Fibroblast of lung (primary cell): ENCODE measurements at regions not wholly inside any gene's neighbourhood (a gene's known extent, or its start where the extent isn't known, plus 50 kb on each side); places are given as distances from the start of the nearest gene placed in this dataset.

Source experiments
- DNase-seq, 2 donors: peaks; one replicate each; pipeline versions ENCODE4 v3.0.0 to v3.0.0-alpha.2; 2010; ENCODE audit warnings: low read depth in 2 of 2
- H2AFZ ChIP-seq: 2 replicates; pipeline ENCODE4 v1.5.1; 2012; ENCODE audit warnings: low read length, control low read depth, inconsistent platforms
- H3K27ac ChIP-seq: 2 replicates; pipeline ENCODE4 v1.5.1; 2011; ENCODE audit warnings: low read length, control low read depth; ENCODE audit not compliant: insufficient read depth
- H3K27me3 ChIP-seq: 2 replicates; pipeline ENCODE4 v1.5.1; 2011; ENCODE audit warnings: mild to moderate bottlenecking, low read length; ENCODE audit not compliant: control insufficient read depth, insufficient read depth
- H3K36me3 ChIP-seq: 2 replicates; pipeline ENCODE4 v1.5.1; 2011; ENCODE audit warnings: low read length; ENCODE audit not compliant: control insufficient read depth, insufficient read depth
- H3K4me1 ChIP-seq: 2 replicates; pipeline ENCODE4 v1.5.1; 2011; ENCODE audit warnings: low read length; ENCODE audit not compliant: control insufficient read depth, insufficient read depth; ENCODE audit errors: extremely low read depth
- H3K4me2 ChIP-seq: 2 replicates; pipeline ENCODE4 v1.5.1; 2011; ENCODE audit warnings: low read length, control low read depth; ENCODE audit not compliant: insufficient read depth; ENCODE audit errors: extremely low read depth
- H3K4me3 ChIP-seq, 4 experiments: fragments of 200-600 bp in 1 of 4; sonication (generic) in 1 of 4; replicated peaks in 1 of 4; 2 replicates each; pipeline ENCODE4 v1.5.1; 2011 to 2016; ENCODE audit warnings: low read length in 4 of 4, low read depth in 3 of 4, mild to moderate bottlenecking in 3 of 4, control low read depth in 2 of 4, inconsistent platforms in 1 of 4, mixed read lengths in 1 of 4; ENCODE audit not compliant: insufficient read depth in 1 of 4; ENCODE audit errors: control extremely low read depth in 1 of 4
- H3K79me2 ChIP-seq: 2 replicates; pipeline ENCODE4 v1.5.1; 2012; ENCODE audit warnings: mild to moderate bottlenecking, low read length, inconsistent platforms; ENCODE audit not compliant: control insufficient read depth, insufficient read depth
- H3K9ac ChIP-seq: 2 replicates; pipeline ENCODE4 v1.5.1; 2011; ENCODE audit warnings: mild to moderate bottlenecking, low read length, control low read depth; ENCODE audit not compliant: insufficient read depth
- H3K9me3 ChIP-seq: 2 replicates; pipeline ENCODE4 v1.5.1; 2012; ENCODE audit warnings: low read depth, low read length; ENCODE audit not compliant: control insufficient read depth, insufficient read depth
- H4K20me1 ChIP-seq: 2 replicates; pipeline ENCODE4 v1.5.1; 2011; ENCODE audit warnings: low read length; ENCODE audit not compliant: control insufficient read depth, insufficient read depth; ENCODE audit errors: extremely low read depth
- CTCF ChIP-seq, 2 donors: IDR thresholded peaks in 1 of 2; conservative IDR thresholded peaks in 1 of 2; 1 replicate in 1 of 2; 2 replicates in 1 of 2; pipeline ENCODE4 v1.5.1; 2011 to 2012; ENCODE audit warnings: low read length in 2 of 2, control low read depth in 1 of 2, inconsistent platforms in 1 of 2, low read depth in 1 of 2, mild to moderate bottlenecking in 1 of 2
- EZH2 ChIP-seq: IDR thresholded peaks from 2 replicates; pipeline ENCODE4 v1.5.1; 2012; ENCODE audit warnings: low read length, control low read depth, mild to moderate bottlenecking; ENCODE audit errors: missing control alignments

- Histone ChIP-seq H3K9me3 (no peaks in the 10 kb centered on the region), H3K27ac (no peak overlapping the region), H2AFZ (no peak overlapping the region), H3K4me2 (no peak overlapping the region), H3K9ac (no peak overlapping the region), H3K4me1 (no peaks in the 10 kb centered on the region), H4K20me1 (no peaks in the 10 kb centered on the region), H3K4me3 (no peak overlapping the region), H3K27me3 (no peaks in the 10 kb centered on the region), H3K36me3 (no peaks in the 10 kb centered on the region), H3K79me2 (no peaks in the 10 kb centered on the region)
- TF ChIP-seq CTCF (conservative IDR thresholded peaks at IDR 0.05 in 1 of 2, IDR thresholded peaks at IDR 0.05 in 1 of 2; ENCODE audit: low read depth in 1 of 2, low read length in 2 of 2) (no peak), EZH2 (no peak)
- DNase-seq, result no peak
These were observed 347.7 kb downstream of the HS3ST1 start for GRCh38 chr4:11081006-11081405.

DNA sequence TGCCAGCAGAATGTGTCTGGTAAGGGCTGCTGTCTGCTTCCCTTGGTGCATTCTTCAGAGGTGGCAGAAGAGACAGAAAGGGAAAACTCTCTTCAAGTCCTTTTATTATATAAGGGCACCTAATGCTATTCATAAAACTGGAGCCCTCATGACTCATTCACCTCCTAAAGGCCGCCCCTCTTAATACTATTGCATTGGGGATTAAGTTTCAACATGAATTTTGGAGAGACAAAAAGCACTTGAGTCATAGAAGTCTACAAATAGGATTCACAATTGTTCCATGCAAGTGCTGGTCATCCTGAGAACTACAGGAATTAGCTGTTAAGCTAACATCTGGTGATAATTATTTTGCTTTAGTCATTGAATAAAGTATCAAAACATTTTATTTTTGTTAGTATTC, 349.5 kb downstream of the HS3ST1 start:
- no peak overlapping the region for H3K27ac ChIP-seq
- H3K36me3 ChIP-seq, result no peaks in the 10 kb centered on the region
- no peak overlapping the region for H3K4me2 ChIP-seq
- no peak overlapping the region for H2AFZ ChIP-seq
- no peaks in the 10 kb centered on the region for H3K27me3 ChIP-seq
- peak in 1 of 2 donors; percentile 67 for DNase-seq
- H3K9ac ChIP-seq, result no peak overlapping the region
- TF ChIP-seq EZH2 (no peak), CTCF (conservative IDR thresholded peaks at IDR 0.05 in 1 of 2, IDR thresholded peaks at IDR 0.05 in 1 of 2; ENCODE audit: low read depth in 1 of 2, low read length in 2 of 2) (no peak)
- no peak overlapping the region for H3K4me3 ChIP-seq
- H3K4me1 ChIP-seq, result no peaks in the 10 kb centered on the region
- no peaks in the 10 kb centered on the region for H3K79me2 ChIP-seq
- H4K20me1 ChIP-seq, result no peaks in the 10 kb centered on the region
- H3K9me3 ChIP-seq, result no peaks in the 10 kb centered on the region

DNA sequence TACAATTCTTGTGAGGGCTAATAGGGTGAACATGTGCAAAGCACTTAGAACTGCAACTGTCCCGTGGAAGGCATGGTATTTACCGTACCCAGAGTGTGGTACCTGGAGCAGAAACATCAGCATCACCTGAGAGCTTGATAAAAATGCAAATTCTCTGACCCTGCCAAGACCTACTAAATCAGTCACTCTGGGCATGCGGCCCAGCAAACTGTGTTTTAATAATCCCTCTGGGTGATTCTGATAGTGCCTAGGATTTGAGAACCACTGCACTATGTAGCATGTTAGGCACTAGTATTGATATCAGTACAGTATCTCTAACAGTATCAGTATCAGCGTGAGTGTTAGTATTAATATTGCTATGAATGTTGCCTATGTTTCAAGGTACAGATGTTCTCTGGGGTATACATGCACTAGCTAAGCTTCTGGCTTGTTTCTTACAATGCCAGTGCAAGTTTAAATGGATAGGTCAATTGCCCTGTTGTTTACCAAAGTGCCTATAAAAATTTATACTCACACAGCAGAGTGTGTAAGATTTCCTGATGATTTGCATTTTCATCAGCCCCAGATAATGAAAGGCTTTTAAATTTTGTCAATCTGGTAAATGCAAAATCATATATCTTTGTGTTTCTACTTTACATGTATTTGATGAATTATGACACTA, 354.0 kb downstream of the HS3ST1 start:
- no peak overlapping the region for H3K4me2 ChIP-seq

More for the DNA sequence above, 354.0 kb downstream of the HS3ST1 start:
- H3K27ac ChIP-seq, result no peak overlapping the region
- H4K20me1 ChIP-seq, result no peaks in the 10 kb centered on the region
- no peak for DNase-seq
- H3K4me3 ChIP-seq, result no peak overlapping the region
- no peaks in the 10 kb centered on the region for H3K9me3 ChIP-seq
- no peaks in the 10 kb centered on the region for H3K4me1 ChIP-seq
- no peak overlapping the region for H2AFZ ChIP-seq
- no peak overlapping the region for H3K9ac ChIP-seq
- TF ChIP-seq CTCF (conservative IDR thresholded peaks at IDR 0.05 in 1 of 2, IDR thresholded peaks at IDR 0.05 in 1 of 2; ENCODE audit: low read depth in 1 of 2, low read length in 2 of 2) (no peak), EZH2 (no peak)
- H3K27me3 ChIP-seq, result no peaks in the 10 kb centered on the region
- no peaks in the 10 kb centered on the region for H3K36me3 ChIP-seq
- H3K79me2 ChIP-seq, result no peaks in the 10 kb centered on the region
